ENCODE measurements at regions not wholly inside any gene's neighbourhood (a gene's known extent, or its start where the extent isn't known, plus 50 kb on each side); places are given as distances from the start of the nearest gene placed in this dataset.

DNA sequence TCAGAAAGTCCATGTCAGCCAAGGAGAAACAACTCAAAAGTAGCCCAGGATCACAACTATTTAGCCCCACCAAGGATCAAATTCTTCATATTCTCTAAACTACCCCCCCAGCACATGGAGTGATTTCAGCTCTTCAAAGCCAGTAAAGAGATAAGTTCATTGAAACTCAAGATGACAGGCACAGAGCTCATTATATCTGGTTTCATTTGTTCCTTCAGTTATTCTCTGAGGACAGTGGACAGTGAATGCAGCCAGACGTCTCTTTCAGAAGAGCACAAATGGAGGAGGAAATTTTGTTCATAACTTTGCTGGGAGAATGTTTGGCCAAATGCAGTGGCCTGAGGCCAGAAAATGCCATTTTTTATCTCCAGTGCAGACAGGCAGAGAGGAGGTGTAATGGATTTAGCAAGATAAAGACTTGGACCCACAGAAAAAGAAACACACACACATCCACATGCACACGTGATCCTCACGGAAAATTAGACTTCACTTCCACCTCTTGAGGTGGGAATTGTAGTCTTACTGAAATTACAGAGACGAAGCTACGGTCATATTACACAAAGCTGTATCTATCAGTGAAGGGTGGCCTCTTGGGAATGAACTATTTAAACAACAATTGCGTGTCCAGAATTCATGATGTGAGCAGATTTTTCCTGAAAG is 64.6 kb downstream of the HES1 start:
- Histone ChIP-seq H3K18ac (ENCODE audit: insufficient read length, low read depth, low read length) (no peak overlapping the region), H3K4ac (ENCODE audit: low read depth, low read length) (no peak overlapping the region), H3K14ac (ENCODE audit: insufficient read depth, low read length) (no peak overlapping the region), H3K27ac (ENCODE audit: insufficient read length, low read depth, low read length) (no peak overlapping the region), H2BK15ac (ENCODE audit: low read depth, low read length) (no peak overlapping the region), H2AFZ (ENCODE audit: low read length) (no peak overlapping the region), H3K4me2 (ENCODE audit: insufficient read depth, insufficient read length, low read length) (no peak overlapping the region), H3K9me3 (ENCODE audit: control insufficient read depth, low read depth, low read length) (no peaks in the 10 kb centered on the region), H3K79me2 (ENCODE audit: insufficient read depth, low read length) (no peaks in the 10 kb centered on the region), H3K79me1 (ENCODE audit: insufficient read depth, low read depth, low read length, poor library complexity, severe bottlenecking) (no peaks in the 10 kb centered on the region), H3K56ac (ENCODE audit: insufficient read length, low read depth, low read length) (no peak overlapping the region), H2BK12ac (ENCODE audit: insufficient read length, low read depth, low read length) (no peak overlapping the region), H3T11ph (ENCODE audit: low read length) (no peak overlapping the region), H3K4me1 (ENCODE audit: insufficient read depth, low read length) (0 out of 2 replicates have a peak, but pooled peaks cover 2% of the 10 kb centered on the region), H3K23me2 (ENCODE audit: insufficient read length, low read depth, low read length, poor library complexity, severe bottlenecking) (no peaks in the 10 kb centered on the region), H3K23ac (ENCODE audit: insufficient read length, low read depth, low read length) (no peak overlapping the region), H2BK20ac (ENCODE audit: low read depth, low read length, poor library complexity, severe bottlenecking) (no peak overlapping the region), H2AK5ac (ENCODE audit: insufficient read length, low read length) (no peak overlapping the region), H2BK120ac (ENCODE audit: low read depth, low read length, poor library complexity, severe bottlenecking) (no peak overlapping the region), H3K27me3 (ENCODE audit: insufficient read depth, low read length) (no peaks in the 10 kb centered on the region; the same call in 1 of the 2 replicates), H2BK5ac (ENCODE audit: insufficient read length, low read length) (no peak overlapping the region), H4K20me1 (ENCODE audit: control insufficient read depth, insufficient read depth, insufficient read length) (no peaks in the 10 kb centered on the region), H4K8ac (replicated peaks; ENCODE audit: insufficient read length, low read depth, low read length) (no peak overlapping the region), H4K5ac (ENCODE audit: insufficient read length, low read depth, low read length) (no peak overlapping the region), H4K91ac (ENCODE audit: insufficient read length, low read depth, low read length) (no peak overlapping the region), H3K9ac (ENCODE audit: extremely low read depth, insufficient read length, low read length) (no peak overlapping the region)
- Mint-ChIP-seq H3K27me3 (ENCODE audit: low read depth) (peaks cover 40% of the 10 kb centered on the region), H3K9me3 (no peaks in the 10 kb centered on the region; a peak in 1 of 5 replicates), H3K27ac (no peak overlapping the region), H3K4me1 (peaks cover 17 to 23% of the 10 kb centered on the region in 2 experiments), H3K36me3 (ENCODE audit: insufficient read depth in 1 of 3, low read depth in 3 of 3) (no peaks in the 10 kb centered on the region), H3K4me3 (no peak overlapping the region)
- no CpG with 5 or more reads among the region's 6 CpGs for WGBS (ENCODE audit: extremely low coverage, insufficient read length, low lambda C conversion rate)
- TF ChIP-seq, protein P1, sequence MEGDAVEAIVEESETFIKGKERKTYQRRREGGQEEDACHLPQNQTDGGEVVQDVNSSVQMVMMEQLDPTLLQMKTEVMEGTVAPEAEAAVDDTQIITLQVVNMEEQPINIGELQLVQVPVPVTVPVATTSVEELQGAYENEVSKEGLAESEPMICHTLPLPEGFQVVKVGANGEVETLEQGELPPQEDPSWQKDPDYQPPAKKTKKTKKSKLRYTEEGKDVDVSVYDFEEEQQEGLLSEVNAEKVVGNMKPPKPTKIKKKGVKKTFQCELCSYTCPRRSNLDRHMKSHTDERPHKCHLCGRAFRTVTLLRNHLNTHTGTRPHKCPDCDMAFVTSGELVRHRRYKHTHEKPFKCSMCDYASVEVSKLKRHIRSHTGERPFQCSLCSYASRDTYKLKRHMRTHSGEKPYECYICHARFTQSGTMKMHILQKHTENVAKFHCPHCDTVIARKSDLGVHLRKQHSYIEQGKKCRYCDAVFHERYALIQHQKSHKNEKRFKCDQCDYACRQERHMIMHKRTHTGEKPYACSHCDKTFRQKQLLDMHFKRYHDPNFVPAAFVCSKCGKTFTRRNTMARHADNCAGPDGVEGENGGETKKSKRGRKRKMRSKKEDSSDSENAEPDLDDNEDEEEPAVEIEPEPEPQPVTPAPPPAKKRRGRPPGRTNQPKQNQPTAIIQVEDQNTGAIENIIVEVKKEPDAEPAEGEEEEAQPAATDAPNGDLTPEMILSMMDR (conservative IDR thresholded peaks at IDR 0.05), result no peak
- no peak for DNase-seq

Data from H9 (cell line).